Kidney (tissue), 13 donors: ENCODE measurements at regions not wholly inside any gene's neighbourhood (a gene's known extent, or its start where the extent isn't known, plus 50 kb on each side); places are given as distances from the start of the nearest gene placed in this dataset.

Source experiments
- DNase-seq, 5 donors: peaks; one replicate each; pipeline ENCODE4 v3.0.0-alpha.2; 2013 to 2020
- FAIRE-seq: peaks from 2 replicates; lab custom pipeline; 2012; peaks lifted over from hg19 to GRCh38; lab: Jason Lieb, UNC
- H3K27ac ChIP-seq, 2 donors: one replicate each; pipeline ENCODE4 v1.7.0; 2013; ENCODE audit warnings: low read depth in 2 of 2, low read length in 2 of 2, inconsistent platforms in 1 of 2
- H3K27me3 ChIP-seq: one replicate; pipeline ENCODE4 v1.7.1; 2013; ENCODE audit warnings: low read length, inconsistent platforms; ENCODE audit not compliant: control insufficient read depth, insufficient read depth
- H3K36me3 ChIP-seq, 3 donors: one replicate each; pipeline versions ENCODE4 v1.7.0 to v1.7.1; 2013; ENCODE audit warnings: low read length in 3 of 3, control low read depth in 1 of 3, inconsistent platforms in 1 of 3; ENCODE audit not compliant: insufficient read depth in 3 of 3, control insufficient read depth in 2 of 3
- H3K4me1 ChIP-seq, 3 donors: one replicate each; pipeline versions ENCODE4 v1.7.0 to v1.7.1; 2013; ENCODE audit warnings: low read length in 3 of 3, inconsistent platforms in 1 of 3, low read depth in 1 of 3; ENCODE audit not compliant: control insufficient read depth in 2 of 3, insufficient read depth in 2 of 3
- H3K4me3 ChIP-seq, 3 donors: one replicate each; pipeline versions ENCODE4 v1.7.0 to v1.8.1; 2013; ENCODE audit warnings: low read length in 3 of 3, control low read depth in 1 of 3, inconsistent platforms in 1 of 3
- H3K9ac ChIP-seq, 3 donors: one replicate each; pipeline versions ENCODE4 v1.7.0 to v1.7.1; 2013; ENCODE audit warnings: low read length in 3 of 3, control low read depth in 1 of 3, inconsistent platforms in 1 of 3
- H3K9me3 ChIP-seq, 3 donors: one replicate each; pipeline versions ENCODE4 v1.7.0 to v1.7.1; 2013; ENCODE audit warnings: low read length in 3 of 3, control low read depth in 1 of 3, inconsistent platforms in 1 of 3; ENCODE audit not compliant: control insufficient read depth in 2 of 3, insufficient read depth in 1 of 3
- intact Hi-C: fragments of 100-400 bp; cut with DNase I; formaldehyde crosslinking; loops from one replicate; pipeline ENCODE4 v1.11.1; 2022
- TF ChIP-seq, protein P1 (sequence below): IDR thresholded peaks from 3 replicates; pipeline ENCODE4 v1.5.1; 2012; ENCODE audit warnings: mild to moderate bottlenecking, moderate library complexity, borderline replicate concordance; ENCODE audit not compliant: insufficient read depth; ENCODE audit errors: extremely low read depth
- donor health status: control.
- donor health status: control.
- donor health status: control.
- donor health status: control.
- donor health status: control.
- donor health status: DM: yes; HTN: yes; CAD: no.
- donor health status: Normal renal cell carcinoma (clear cell type).

DNA sequence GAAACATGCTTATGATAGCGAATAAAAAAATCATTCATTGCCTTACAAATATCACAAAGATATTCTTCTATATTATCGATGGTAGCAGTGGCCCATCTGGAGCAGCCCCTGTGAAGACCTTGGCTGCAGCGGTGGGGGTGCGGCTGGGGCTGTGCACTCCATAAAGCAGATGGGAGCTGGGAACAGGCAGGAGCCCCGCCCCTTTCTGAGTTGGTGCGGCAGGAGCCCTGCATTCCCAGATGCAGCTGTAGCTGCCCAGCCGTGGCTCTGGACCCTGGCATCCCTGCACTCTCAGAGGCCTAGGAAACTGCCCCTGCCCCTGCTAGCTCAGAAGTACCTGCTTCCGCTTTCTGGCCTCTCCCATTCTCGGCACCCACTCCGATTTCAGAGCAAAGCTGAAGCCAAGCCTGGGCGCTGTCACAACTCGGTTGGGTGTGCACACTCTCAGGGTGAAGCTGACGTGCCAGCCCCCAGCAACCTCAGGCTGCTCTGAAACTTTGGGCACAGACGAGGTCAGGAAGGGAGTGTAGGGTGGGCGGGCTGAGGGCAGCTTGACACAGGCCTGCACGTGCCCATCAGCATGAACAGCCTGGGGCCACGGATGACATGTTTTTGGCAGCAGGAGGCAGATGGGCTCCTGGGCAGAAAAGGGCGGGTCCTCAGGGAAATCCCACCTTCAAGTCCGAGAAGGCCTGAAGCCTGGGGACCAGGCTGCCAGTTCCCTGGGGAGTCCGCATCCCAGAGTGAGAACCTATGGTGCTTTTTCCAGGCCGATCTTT is 1440.8 kb upstream of the ACO1 start:
- Histone ChIP-seq H3K9ac (no peak overlapping the region), H3K27ac (no peak overlapping the region), H3K27me3 (no peaks in the 10 kb centered on the region), H3K9me3 (peaks cover 0 to 3% (median 0%) of the 10 kb centered on the region in 3 donors), H3K4me1 (no peaks in the 10 kb centered on the region), H3K4me3 (no peak overlapping the region), H3K36me3 (no peaks in the 10 kb centered on the region)
- FAIRE-seq (no peak), DNase-seq (peak in 1 of 5 donors; percentile 46)
- intact Hi-C loops, result no loop called here
- TF ChIP-seq, protein P1, sequence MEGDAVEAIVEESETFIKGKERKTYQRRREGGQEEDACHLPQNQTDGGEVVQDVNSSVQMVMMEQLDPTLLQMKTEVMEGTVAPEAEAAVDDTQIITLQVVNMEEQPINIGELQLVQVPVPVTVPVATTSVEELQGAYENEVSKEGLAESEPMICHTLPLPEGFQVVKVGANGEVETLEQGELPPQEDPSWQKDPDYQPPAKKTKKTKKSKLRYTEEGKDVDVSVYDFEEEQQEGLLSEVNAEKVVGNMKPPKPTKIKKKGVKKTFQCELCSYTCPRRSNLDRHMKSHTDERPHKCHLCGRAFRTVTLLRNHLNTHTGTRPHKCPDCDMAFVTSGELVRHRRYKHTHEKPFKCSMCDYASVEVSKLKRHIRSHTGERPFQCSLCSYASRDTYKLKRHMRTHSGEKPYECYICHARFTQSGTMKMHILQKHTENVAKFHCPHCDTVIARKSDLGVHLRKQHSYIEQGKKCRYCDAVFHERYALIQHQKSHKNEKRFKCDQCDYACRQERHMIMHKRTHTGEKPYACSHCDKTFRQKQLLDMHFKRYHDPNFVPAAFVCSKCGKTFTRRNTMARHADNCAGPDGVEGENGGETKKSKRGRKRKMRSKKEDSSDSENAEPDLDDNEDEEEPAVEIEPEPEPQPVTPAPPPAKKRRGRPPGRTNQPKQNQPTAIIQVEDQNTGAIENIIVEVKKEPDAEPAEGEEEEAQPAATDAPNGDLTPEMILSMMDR, result no peak

DNA sequence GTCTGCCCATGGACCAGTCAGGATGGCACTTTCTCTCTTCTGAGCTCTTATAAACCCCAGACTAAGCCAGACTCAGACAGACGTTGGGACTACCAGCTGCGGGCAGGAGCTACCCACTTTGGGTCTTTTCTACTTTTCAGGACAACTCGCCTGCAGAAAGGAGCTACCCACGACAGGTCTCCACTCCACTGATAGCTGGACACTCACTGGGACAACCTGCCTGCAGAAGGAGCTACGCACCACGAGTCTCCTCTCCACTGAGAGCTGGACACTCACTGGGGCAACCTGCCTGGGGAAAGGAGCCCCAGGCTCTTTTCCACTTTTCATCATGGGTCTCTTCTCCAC is 1440.2 kb upstream of the ACO1 start:
- FAIRE-seq (no peak), DNase-seq (no peak)
- Histone ChIP-seq H3K9me3 (peaks cover 0 to 3% (median 0%) of the 10 kb centered on the region in 3 donors), H3K4me3 (no peak overlapping the region), H3K27me3 (no peaks in the 10 kb centered on the region), H3K9ac (no peak overlapping the region), H3K4me1 (no peaks in the 10 kb centered on the region), H3K36me3 (no peaks in the 10 kb centered on the region), H3K27ac (no peak overlapping the region)
- TF ChIP-seq, protein P1, result no peak
- intact Hi-C loops, result no loop called here

DNA sequence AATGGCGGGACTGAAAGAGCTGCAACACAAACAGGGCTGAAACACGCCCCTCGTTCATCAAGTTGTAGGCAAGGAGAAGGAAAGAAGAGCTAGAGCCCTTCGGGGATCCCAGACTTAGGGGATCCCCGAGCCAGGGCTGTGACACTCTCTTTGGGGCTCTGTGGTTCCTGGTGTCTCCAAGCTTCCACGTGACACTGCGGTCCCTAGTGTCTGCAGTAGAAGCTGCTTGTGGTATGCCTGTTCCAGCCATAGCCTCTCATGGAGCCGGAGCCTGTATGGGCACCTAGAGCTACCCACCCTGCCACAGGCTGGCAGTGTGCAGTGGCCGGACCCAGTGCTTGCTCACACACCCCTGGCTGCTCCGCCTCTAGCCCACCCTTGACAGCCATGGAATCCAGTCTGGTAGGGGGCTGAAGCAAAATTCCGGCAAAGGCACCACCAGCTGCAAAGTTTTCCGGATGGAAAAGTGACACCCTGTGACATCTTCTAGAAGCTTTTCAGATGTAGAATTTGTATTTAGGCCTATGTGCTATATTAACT is 1439.6 kb upstream of the ACO1 start:
- TF ChIP-seq, protein P1, result no peak
- DNase-seq (peak in 1 of 5 donors; percentile 29), FAIRE-seq (no peak)
- intact Hi-C loops, result no loop called here
- H3K36me3 ChIP-seq, result no peaks in the 10 kb centered on the region
- no peak overlapping the region for H3K9ac ChIP-seq
- no peak overlapping the region for H3K4me3 ChIP-seq
- H3K27ac ChIP-seq, result no peak overlapping the region
- no peaks in the 10 kb centered on the region for H3K27me3 ChIP-seq
- no peaks in the 10 kb centered on the region for H3K4me1 ChIP-seq
- peaks cover 0 to 3% (median 0%) of the 10 kb centered on the region in 3 donors for H3K9me3 ChIP-seq
